Activated T-cell treated with anti-CD3 and anti-CD28 coated beads, Interleukin-2, amount 50 U/mL, for 24 hours (primary cell): ENCODE measurements at regions not wholly inside any gene's neighbourhood (a gene's known extent, or its start where the extent isn't known, plus 50 kb on each side); places are given as distances from the start of the nearest gene placed in this dataset.
"Not testable (repeated sequence)": the region's sequence is repeated elsewhere in the genome, so short reads cannot be mapped to it uniquely, and the experiment has no call there.

ENCODE experiments used
- DNase-seq: peaks from one replicate; pipeline ENCODE4 v3.0.0-alpha.2; 2020
- H3K27ac Mint-ChIP-seq: 2 replicates; pipeline ENCODE4 v1.8.0; 2020; ENCODE audit warnings: mild to moderate bottlenecking, mixed read lengths
- H3K27me3 Mint-ChIP-seq: 2 replicates; pipeline ENCODE4 v1.8.0; 2020; ENCODE audit warnings: mixed read lengths
- H3K36me3 Mint-ChIP-seq: 2 replicates; pipeline ENCODE4 v1.8.0; 2020; ENCODE audit warnings: low read depth, mixed read lengths
- H3K4me1 Mint-ChIP-seq: 2 replicates; pipeline ENCODE4 v1.8.0; 2020; ENCODE audit warnings: low read depth, mixed read lengths
- H3K4me3 Mint-ChIP-seq: 2 replicates; pipeline ENCODE4 v1.8.0; 2020; ENCODE audit warnings: mild to moderate bottlenecking, moderate library complexity, mixed read lengths
- H3K9me3 Mint-ChIP-seq: 2 replicates; pipeline ENCODE4 v1.8.0; 2020; ENCODE audit warnings: mixed read lengths

DNA sequence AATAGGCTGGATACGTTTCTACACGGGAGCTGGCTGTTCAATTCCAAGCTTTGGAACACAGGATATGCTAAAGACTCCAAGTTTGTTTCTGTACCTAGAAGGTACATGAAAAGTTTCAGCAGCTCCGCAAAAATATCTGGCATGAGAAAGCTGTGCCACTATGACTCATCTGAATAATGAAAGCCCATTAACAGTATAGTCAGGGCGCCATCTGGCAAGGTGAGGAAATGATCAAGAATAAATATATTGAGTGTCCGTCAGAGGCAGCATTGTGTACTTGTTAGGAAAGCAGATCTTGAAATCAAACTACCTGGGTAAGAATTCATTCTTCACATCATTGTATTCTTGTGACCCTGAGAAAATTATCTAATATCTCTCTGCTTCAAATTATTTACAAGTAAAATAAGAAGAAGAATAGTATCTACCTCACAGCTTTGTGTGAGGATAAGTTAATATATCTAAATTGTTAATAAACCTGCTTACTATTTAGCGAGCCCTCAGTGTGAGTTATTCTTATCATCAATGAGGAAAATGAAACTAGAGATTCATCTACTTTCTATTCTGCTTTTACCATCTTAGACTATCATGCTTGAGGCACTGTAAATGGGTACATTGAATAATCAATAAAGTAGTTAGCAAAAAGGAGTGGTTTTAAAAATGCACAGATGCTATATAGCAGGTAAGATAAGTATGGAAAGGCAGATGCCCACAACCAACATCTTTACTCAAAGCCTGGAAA lies 53.5 kb downstream of the FSCB start:
- H3K9me3 Mint-ChIP-seq = peaks cover 35% of the 10 kb centered on the region
- DNase-seq = no peak

DNA sequence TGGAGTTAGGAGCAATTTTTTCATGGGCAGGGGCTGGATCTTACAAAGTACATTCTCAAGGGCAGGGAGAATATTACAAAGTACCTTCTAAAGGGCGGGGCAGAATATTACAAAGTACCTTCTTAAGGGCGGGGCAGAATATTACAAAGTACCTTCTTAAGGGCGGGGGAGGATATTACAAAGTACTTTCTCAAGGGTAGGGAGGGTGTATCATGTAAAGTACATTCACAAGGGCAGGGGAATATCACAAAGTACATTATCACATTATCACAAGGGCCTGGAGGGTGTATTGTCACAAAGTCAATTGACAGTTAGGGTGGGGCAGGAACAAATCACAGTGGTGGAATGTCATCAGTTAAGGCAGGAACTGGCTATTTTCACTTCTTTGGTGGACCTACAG lies 56.9 kb downstream of the FSCB start:
- not testable (repeated sequence) for H3K27me3 Mint-ChIP-seq, H3K27ac Mint-ChIP-seq, H3K36me3 Mint-ChIP-seq, H3K4me3 Mint-ChIP-seq, H3K4me1 Mint-ChIP-seq, DNase-seq
- H3K9me3 Mint-ChIP-seq = peaks cover 28% of the 10 kb centered on the region

More for the DNA sequence above, 53.5 kb downstream of the FSCB start:
- no peak overlapping the region for H3K4me3 Mint-ChIP-seq
- no peaks in the 10 kb centered on the region for H3K27me3 Mint-ChIP-seq
- no peaks in the 10 kb centered on the region for H3K36me3 Mint-ChIP-seq
- no peak overlapping the region for H3K27ac Mint-ChIP-seq
- H3K4me1 Mint-ChIP-seq = no peaks in the 10 kb centered on the region

DNA sequence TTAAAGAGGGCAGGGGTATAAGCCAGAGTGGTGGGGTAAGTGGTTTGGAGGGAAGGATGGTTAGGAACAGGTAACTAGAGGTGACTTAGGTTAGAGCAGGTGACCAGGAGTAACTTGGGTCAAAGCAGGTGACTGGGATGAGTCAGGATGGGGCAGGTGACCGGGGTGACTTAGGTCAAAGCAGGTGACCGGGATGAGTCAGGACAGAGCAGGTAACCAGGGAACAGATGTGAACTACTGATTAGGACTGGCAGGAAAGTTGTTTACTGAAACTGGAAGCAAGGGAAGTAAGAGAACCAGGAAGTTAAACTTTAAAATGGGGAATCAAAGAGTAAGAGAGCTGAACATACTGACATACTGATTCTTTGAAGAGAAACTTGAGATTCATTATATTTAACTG lies 57.4 kb downstream of the FSCB start:
- no peak for DNase-seq
- Mint-ChIP-seq H3K9me3 (peaks cover 23% of the 10 kb centered on the region), H3K4me3 (no peak overlapping the region), H3K36me3 (no peaks in the 10 kb centered on the region), H3K4me1 (no peaks in the 10 kb centered on the region), H3K27ac (no peak overlapping the region), H3K27me3 (no peaks in the 10 kb centered on the region)

- no peaks in the 10 kb centered on the region for H3K4me1 Mint-ChIP-seq
- DNase-seq = no peak
- H3K27ac Mint-ChIP-seq = no peak overlapping the region
- peaks cover 19% of the 10 kb centered on the region for H3K9me3 Mint-ChIP-seq
- H3K4me3 Mint-ChIP-seq = no peak overlapping the region
- no peaks in the 10 kb centered on the region for H3K36me3 Mint-ChIP-seq
- H3K27me3 Mint-ChIP-seq = no peaks in the 10 kb centered on the region
Measured at GRCh38 chr14:44448951-44449358, 58.1 kb downstream of the FSCB start.

GRCh38 chr14:44446965-44447364 lies 60.1 kb downstream of the FSCB start:
- Mint-ChIP-seq H3K9me3 (peaks cover 10% of the 10 kb centered on the region), H3K36me3 (no peaks in the 10 kb centered on the region), H3K27me3 (no peaks in the 10 kb centered on the region), H3K4me1 (no peaks in the 10 kb centered on the region), H3K4me3 (no peak overlapping the region), H3K27ac (no peak overlapping the region)
- no peak for DNase-seq

DNA sequence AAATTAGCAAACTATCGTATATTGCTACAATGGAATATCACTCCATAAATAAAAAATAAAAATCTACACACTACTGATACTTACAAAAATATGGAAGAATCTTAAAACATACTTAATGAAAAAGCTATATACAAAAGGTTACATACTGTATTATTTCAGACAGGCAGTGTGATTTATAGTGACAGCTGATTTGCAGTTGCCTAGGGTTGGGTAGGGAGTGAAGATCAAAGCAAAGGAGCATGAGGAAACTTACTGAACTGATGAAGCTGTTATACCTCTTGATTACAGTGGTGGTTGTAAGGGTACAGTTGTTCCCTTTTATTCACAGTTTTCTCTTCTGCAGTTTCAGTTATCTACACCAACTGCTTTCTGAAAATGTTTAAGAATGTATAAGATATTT lies 62.6 kb downstream of the FSCB start:
- Mint-ChIP-seq H3K4me3 (no peak overlapping the region), H3K4me1 (no peaks in the 10 kb centered on the region), H3K27ac (no peak overlapping the region), H3K27me3 (no peaks in the 10 kb centered on the region), H3K36me3 (no peaks in the 10 kb centered on the region), H3K9me3 (peaks cover under 1% of the 10 kb centered on the region)
- no peak for DNase-seq

DNA sequence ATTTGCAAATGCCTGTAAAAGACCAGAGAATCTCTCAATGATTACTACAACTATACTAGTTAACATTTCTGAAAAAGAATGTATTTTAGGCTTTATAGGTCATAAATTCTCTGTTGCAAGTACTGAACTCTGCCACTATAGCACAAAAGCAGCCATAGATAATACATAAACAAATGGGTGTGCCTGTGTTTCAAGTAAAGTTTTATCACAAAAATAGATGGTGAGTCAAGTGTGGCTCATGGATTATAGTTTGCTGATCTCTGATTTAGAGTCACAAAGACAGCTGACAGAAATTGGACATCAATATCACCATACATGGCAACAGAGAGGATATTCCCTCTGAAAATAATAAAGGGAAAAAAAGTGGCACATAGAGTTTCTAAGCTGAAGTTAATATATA lies 68.1 kb downstream of the FSCB start:
- no peak for DNase-seq
- Mint-ChIP-seq H3K4me3 (no peak overlapping the region), H3K27ac (no peak overlapping the region), H3K36me3 (no peaks in the 10 kb centered on the region), H3K9me3 (peaks cover 4% of the 10 kb centered on the region), H3K27me3 (no peaks in the 10 kb centered on the region), H3K4me1 (no peaks in the 10 kb centered on the region)

- peaks cover 4% of the 10 kb centered on the region for H3K9me3 Mint-ChIP-seq
- no peaks in the 10 kb centered on the region for H3K4me1 Mint-ChIP-seq
- H3K4me3 Mint-ChIP-seq = no peak overlapping the region
- no peak overlapping the region for H3K27ac Mint-ChIP-seq
- no peak for DNase-seq
- H3K27me3 Mint-ChIP-seq = no peaks in the 10 kb centered on the region
- H3K36me3 Mint-ChIP-seq = no peaks in the 10 kb centered on the region
Measured at GRCh38 chr14:44438221-44438620, 68.9 kb downstream of the FSCB start.

DNA sequence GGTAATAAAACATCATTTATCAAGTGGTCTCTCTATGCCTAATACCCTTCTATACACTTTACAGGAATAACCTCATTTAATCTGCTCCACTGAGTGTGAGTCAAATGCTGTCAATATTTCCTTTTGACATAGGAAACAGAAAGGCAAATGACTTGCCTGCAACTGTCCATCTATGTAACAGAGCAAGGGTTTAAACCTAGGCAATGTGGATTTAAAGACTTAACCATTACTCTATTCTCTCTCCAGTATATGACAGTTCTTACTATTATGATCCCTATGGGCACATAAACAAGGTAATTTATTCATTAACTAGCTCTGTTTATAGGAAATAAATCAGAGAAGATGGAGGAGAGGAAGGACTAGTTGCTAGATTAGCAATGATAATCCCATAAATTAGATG lies 70.6 kb downstream of the FSCB start:
- Mint-ChIP-seq H3K4me3 (no peak overlapping the region), H3K27me3 (no peaks in the 10 kb centered on the region), H3K36me3 (no peaks in the 10 kb centered on the region), H3K4me1 (no peaks in the 10 kb centered on the region), H3K9me3 (peaks cover 4% of the 10 kb centered on the region), H3K27ac (no peak overlapping the region)
- DNase-seq = no peak

DNA sequence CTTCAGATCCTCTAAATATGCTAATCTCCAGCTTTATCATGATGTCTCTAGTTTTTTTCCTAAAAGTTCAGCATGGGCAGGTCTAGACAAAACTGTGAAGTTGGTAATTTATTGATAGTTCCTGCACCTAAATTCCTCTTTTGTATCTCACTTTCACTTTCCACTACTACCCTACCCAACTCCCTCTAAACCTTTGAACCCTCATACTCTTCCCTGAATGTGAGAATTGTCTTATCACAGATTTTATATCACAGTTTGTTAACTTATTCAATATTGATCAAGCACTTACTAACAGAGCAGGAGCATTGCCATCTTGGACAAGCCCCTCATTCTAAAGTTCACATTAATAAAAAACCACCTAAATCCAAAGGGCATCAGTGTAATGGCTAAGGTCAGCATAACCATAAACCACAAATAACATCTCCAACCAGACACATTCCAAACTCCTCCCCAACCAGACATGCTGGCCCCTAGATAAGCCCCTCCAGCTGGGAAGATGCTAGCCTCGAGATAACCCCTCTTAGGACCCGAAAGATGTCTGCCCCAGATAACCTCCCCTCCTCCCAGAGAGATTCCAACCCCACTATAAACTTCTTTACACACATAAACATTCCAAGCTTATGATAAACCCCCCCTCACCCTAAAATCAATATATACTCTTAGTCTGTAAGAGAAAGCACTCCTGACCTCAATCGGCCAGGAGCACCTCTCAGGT lies 78.7 kb downstream of the FSCB start:
- H3K27ac Mint-ChIP-seq = no peak overlapping the region
- H3K9me3 Mint-ChIP-seq = peaks cover 4% of the 10 kb centered on the region
- H3K36me3 Mint-ChIP-seq = no peaks in the 10 kb centered on the region
- no peak overlapping the region for H3K4me3 Mint-ChIP-seq
- no peaks in the 10 kb centered on the region for H3K4me1 Mint-ChIP-seq
- DNase-seq = no peak
- no peaks in the 10 kb centered on the region for H3K27me3 Mint-ChIP-seq

DNA sequence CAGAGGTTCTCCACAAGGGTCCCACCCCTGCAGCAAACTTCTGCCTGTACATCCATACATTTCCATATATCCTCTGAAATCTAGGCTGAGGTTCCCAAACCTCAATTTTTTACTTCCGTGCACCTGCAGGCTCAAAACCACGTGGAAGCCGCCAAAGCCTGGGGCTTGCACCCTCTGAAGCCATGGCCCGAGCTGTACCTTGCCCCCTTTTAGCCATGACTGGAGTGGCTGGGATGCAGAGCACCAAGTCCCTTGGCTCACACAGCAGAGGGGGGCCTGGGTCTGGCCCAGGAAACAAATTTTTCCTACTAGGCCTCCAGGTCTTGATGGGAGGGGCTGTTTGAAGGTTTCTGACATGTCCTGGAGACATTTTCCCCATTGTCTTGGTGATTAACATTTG lies 84.4 kb downstream of the FSCB start:
- Mint-ChIP-seq H3K9me3 (peaks cover 18% of the 10 kb centered on the region), H3K27ac (no peak overlapping the region)

GRCh38 chr14:44420226-44420625 lies 86.9 kb downstream of the FSCB start:
- Mint-ChIP-seq H3K27me3 (no peaks in the 10 kb centered on the region), H3K4me1 (no peaks in the 10 kb centered on the region), H3K27ac (no peak overlapping the region), H3K9me3 (peaks cover 26% of the 10 kb centered on the region), H3K4me3 (no peak overlapping the region), H3K36me3 (no peaks in the 10 kb centered on the region)
- DNase-seq = no peak

More for the DNA sequence above, 84.4 kb downstream of the FSCB start:
- Mint-ChIP-seq H3K4me3 (no peak overlapping the region), H3K4me1 (no peaks in the 10 kb centered on the region), H3K36me3 (no peaks in the 10 kb centered on the region), H3K27me3 (no peaks in the 10 kb centered on the region)
- DNase-seq = no peak

DNA sequence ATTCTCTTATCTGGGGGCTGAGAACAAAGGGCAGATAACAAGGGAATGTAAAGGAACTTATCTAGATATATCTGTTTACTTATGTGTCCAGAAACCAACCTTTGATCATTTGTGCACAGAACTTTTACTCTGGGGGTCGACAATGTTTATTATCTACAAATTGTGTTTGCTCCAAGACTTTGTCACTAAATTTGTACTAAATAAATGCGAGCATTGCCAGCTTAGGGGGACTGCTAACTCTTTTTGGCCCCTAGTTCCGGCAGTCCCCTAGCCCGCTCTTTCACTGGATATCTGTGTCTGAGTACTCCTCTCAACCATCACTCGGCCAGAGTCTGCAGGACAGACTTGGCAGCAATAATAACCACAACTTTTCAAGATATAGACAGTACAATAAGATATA lies 88.2 kb downstream of the FSCB start:
- Mint-ChIP-seq H3K9me3 (peaks cover 26% of the 10 kb centered on the region), H3K4me1 (no peaks in the 10 kb centered on the region), H3K36me3 (no peaks in the 10 kb centered on the region), H3K4me3 (no peak overlapping the region), H3K27me3 (no peaks in the 10 kb centered on the region), H3K27ac (no peak overlapping the region)
- no peak for DNase-seq

DNA sequence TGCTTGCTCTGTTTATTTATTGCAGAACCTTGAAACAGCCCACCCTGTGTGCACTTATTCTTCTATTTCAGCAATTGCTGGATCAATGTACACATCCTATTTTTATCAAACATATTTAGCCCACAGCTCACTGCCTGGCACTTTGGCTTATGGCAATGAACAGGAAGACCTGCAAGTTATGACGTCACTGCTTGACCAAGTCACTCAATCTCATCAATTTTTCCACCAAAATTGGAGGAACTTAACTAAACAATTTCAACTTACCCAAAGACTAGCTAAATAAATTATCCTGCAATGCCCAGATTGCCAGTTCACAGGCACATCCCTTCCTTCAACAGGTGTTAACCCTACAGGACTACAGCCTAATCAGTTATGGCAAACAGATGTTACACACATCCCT lies 89.3 kb downstream of the FSCB start:
- DNase-seq = no peak
- no peak overlapping the region for H3K27ac Mint-ChIP-seq
- H3K36me3 Mint-ChIP-seq = no peaks in the 10 kb centered on the region
- H3K27me3 Mint-ChIP-seq = no peaks in the 10 kb centered on the region
- H3K9me3 Mint-ChIP-seq = peaks cover 26% of the 10 kb centered on the region
- H3K4me1 Mint-ChIP-seq = no peaks in the 10 kb centered on the region
- H3K4me3 Mint-ChIP-seq = no peak overlapping the region

DNA sequence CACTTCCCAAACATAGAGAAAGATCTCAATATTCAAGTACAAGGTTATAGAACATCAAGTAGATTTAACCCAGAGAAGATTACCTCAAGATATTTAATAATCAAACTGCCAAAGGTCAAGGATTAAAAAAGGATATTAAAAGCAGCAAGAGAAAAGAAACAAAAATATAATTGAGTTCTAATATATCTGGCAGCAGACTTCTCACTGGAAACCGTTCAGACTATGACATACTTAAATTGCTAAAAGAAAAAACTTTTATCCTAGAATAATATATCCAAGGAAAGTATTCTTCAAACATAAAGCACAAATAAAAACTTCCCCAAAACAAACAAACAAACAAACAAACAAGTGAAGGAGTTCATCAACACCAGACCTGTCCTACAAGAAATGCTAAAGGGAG lies 92.4 kb downstream of the FSCB start:
- H3K4me3 Mint-ChIP-seq = no peak overlapping the region
- no peaks in the 10 kb centered on the region for H3K4me1 Mint-ChIP-seq
- H3K9me3 Mint-ChIP-seq = peaks cover 19% of the 10 kb centered on the region
- H3K36me3 Mint-ChIP-seq = no peaks in the 10 kb centered on the region
- DNase-seq = no peak
- no peak overlapping the region for H3K27ac Mint-ChIP-seq
- H3K27me3 Mint-ChIP-seq = no peaks in the 10 kb centered on the region
